ENCODE measurements at regions not wholly inside any gene's neighbourhood (a gene's known extent, or its start where the extent isn't known, plus 50 kb on each side); places are given as distances from the start of the nearest gene placed in this dataset.

GRCh38 chr12:66048218-66048834 lies 82.2 kb downstream of the LLPH start:
- POLR2A ChIA-PET: no interaction called here
- Histone ChIP-seq H3K9me2 (no peaks in the 10 kb centered on the region), H3F3A (replicated peaks; ENCODE audit: insufficient read depth) (peaks cover 37% of the 10 kb centered on the region), H3K9ac (no peak overlapping the region), H4K20me1 (ENCODE audit: insufficient read depth) (no peaks in the 10 kb centered on the region), H3K27ac (ENCODE audit: low read depth in 2 of 2, low read length in 1 of 2) (peak overlapping the region; percentile 63 to 94; a peak in 3 of 4 replicates), H3K79me2 (ENCODE audit: insufficient read depth) (no peaks in the 10 kb centered on the region), H3K36me3 (replicated peaks in 1 of 2; ENCODE audit: control insufficient read depth in 1 of 2, insufficient read depth in 2 of 2, low read length in 1 of 2) (no peaks in the 10 kb centered on the region), H3K27me3 (ENCODE audit: insufficient read depth) (no peaks in the 10 kb centered on the region; the same call in 1 of the 2 replicates), H3K4me2 (0 out of 2 replicates have a peak overlapping the region, but pooled peaks have one; percentile 12), H2AFZ (ENCODE audit: low read depth) (peak overlapping the region; percentile 66; the same call in 1 of the 2 replicates), H3K4me3 (ENCODE audit: low read depth in 2 of 2, low read length in 1 of 2) (peak overlapping the region; percentile 2 to 9; a peak in 1 of 4 replicates), H3K4me1 (ENCODE audit: control insufficient read depth in 1 of 2, insufficient read depth in 2 of 2, low read depth in 1 of 2, low read length in 1 of 2) (peaks cover 0 to 11% of the 10 kb centered on the region in 2 experiments; a peak in 3 of 4 replicates), H3K9me3 (no peaks in the 10 kb centered on the region)
- TF ChIP-seq TCF12 (IDR thresholded peaks at IDR 0.05) (no peak), USF2 (IDR thresholded peaks at IDR 0.05; ENCODE audit: borderline replicate concordance, low read depth, low read length) (no peak), RXRA (IDR thresholded peaks at IDR 0.05; ENCODE audit: borderline replicate concordance, low read depth) (no peak), GATA2 (CRISPR knock-in tag; IDR thresholded peaks at IDR 0.05) (no peak), FOSL2 (IDR thresholded peaks at IDR 0.05; ENCODE audit: borderline replicate concordance, low read depth) (no peak), IRF3 (IDR thresholded peaks at IDR 0.05; ENCODE audit: low read depth, low read length) (no peak), RAD21 (IDR thresholded peaks at IDR 0.05; ENCODE audit: low read length) (no peak), REST (IDR thresholded peaks at IDR 0.05; ENCODE audit: low read depth, low read length) (no peak), EZH2phosphoT487 (IDR thresholded peaks at IDR 0.05; ENCODE audit: borderline replicate concordance, low read depth) (no peak), PBX3 (IDR thresholded peaks at IDR 0.05) (no peak), ZBTB33 (IDR thresholded peaks at IDR 0.05; ENCODE audit: borderline replicate concordance, low read depth) (no peak), CTCF (IDR thresholded peaks at IDR 0.05) (no peak), RFX5 (IDR thresholded peaks at IDR 0.05; ENCODE audit: low read length) (no peak), CHD2 (IDR thresholded peaks at IDR 0.05; ENCODE audit: low read length, partially characterized antibody) (no peak), NFIC (IDR thresholded peaks at IDR 0.05; ENCODE audit: borderline replicate concordance) (no peak), TEAD4 (IDR thresholded peaks at IDR 0.05; ENCODE audit: borderline replicate concordance, insufficient read depth) (no peak), MAX (IDR thresholded peaks at IDR 0.05; ENCODE audit: low read depth) (no peak), TAF1 (IDR thresholded peaks at IDR 0.05; ENCODE audit: borderline replicate concordance, low read depth, low read length) (no peak)
- 29% methylated on average over 8 of the region's 8 CpGs for WGBS (ENCODE audit: low lambda C conversion rate)
- CTCF ChIA-PET: no interaction called here
- DNase-seq: no peak
